ENCODE measurements at regions not wholly inside any gene's neighbourhood (a gene's known extent, or its start where the extent isn't known, plus 50 kb on each side); places are given as distances from the start of the nearest gene placed in this dataset.

- TF ChIP-seq CTCF (optimal IDR thresholded peaks at IDR 0.05 in 1 of 3, IDR thresholded peaks at IDR 0.05 in 1 of 3, conservative IDR thresholded peaks at IDR 0.05 in 1 of 3; ENCODE audit: extremely low read depth in 1 of 3, insufficient read depth in 2 of 3, low read length in 3 of 3) (no peak), EZH2 (IDR thresholded peaks at IDR 0.05; ENCODE audit: low read length) (no peak)
Measured at GRCh38 chr4:67342291-67342690, 203.0 kb downstream of the CENPC start.

All from keratinocyte (primary cell).